K562 (cell line): ENCODE measurements at regions not wholly inside any gene's neighbourhood (a gene's known extent, or its start where the extent isn't known, plus 50 kb on each side); places are given as distances from the start of the nearest gene placed in this dataset.
A peak's percentile ranks its signal among the peaks of the same experiment; 100 is the strongest.

ENCODE experiments used
- BRD9 ChIP-seq: fragments of 450-650 bp; IDR thresholded peaks from 2 replicates; pipeline ENCODE4 v1.6.1; 2018; ENCODE audit warnings: low read depth; ENCODE audit not compliant: partially characterized antibody
- C11orf30 ChIP-seq: fragments of 450-650 bp; IDR thresholded peaks from 2 replicates; pipeline ENCODE4 v1.6.1; 2016; ENCODE audit warnings: low read depth, mild to moderate bottlenecking
- CBFA2T2 ChIP-seq: fragments of 450-650 bp; conservative IDR thresholded peaks from 2 replicates; pipeline ENCODE4 v1.6.1; 2017; ENCODE audit warnings: mild to moderate bottlenecking
- CBFA2T3 ChIP-seq: fragments of 450-650 bp; IDR thresholded peaks from 2 replicates; pipeline ENCODE4 v1.6.1; 2017
- HDAC3 ChIP-seq: fragments of 450-650 bp; IDR thresholded peaks from 2 replicates; pipeline ENCODE4 v1.6.1; 2018; ENCODE audit warnings: borderline replicate concordance, mild to moderate bottlenecking, moderate library complexity; ENCODE audit not compliant: partially characterized antibody
- MTA1 ChIP-seq: fragments of 450-650 bp; IDR thresholded peaks from 2 replicates; pipeline ENCODE4 v1.6.1; 2017; ENCODE audit warnings: borderline replicate concordance
- NEUROD1 ChIP-seq: fragments of 150-350 bp; IDR thresholded peaks from 2 replicates; pipeline ENCODE4 v1.6.1; 2014; ENCODE audit warnings: borderline replicate concordance, low read length, low read depth; ENCODE audit not compliant: partially characterized antibody
- RCOR1 ChIP-seq, 2 experiments: IDR thresholded peaks; 2 replicates each; pipeline ENCODE4 v1.6.1; 2012; ENCODE audit warnings: low read depth in 2 of 2, low read length in 2 of 2, borderline replicate concordance in 1 of 2, improper control_type of control experiment in 1 of 2
- SP1 ChIP-seq: sonication (generic); formaldehyde crosslinking; IDR thresholded peaks from 2 replicates; pipeline ENCODE4 v1.8.1; 2022; ENCODE audit warnings: mild to moderate bottlenecking, missing genetic modification reagents
- TAF1 ChIP-seq: IDR thresholded peaks from 2 replicates; pipeline ENCODE4 v1.6.1; 2011; ENCODE audit warnings: mild to moderate bottlenecking, low read length, moderate library complexity; ENCODE audit not compliant: insufficient read depth, control insufficient read depth, severe bottlenecking; ENCODE audit errors: extremely low read depth
- TF ChIP-seq, protein P1 (sequence below): fragments of 200-800 bp; sonication (Bioruptor generic); IDR thresholded peaks from 2 replicates; pipeline ENCODE4 v1.6.1; 2017; ENCODE audit warnings: missing genetic modification characterization, missing compliant biosample characterization
- TF ChIP-seq, protein P2 (sequence below), 3 experiments: fragments of 200-800 bp in 1 of 3; fragments of 250-450 bp in 1 of 3; fragments of 450-650 bp in 1 of 3; sonication (Bioruptor Pico) in 1 of 3; sonication (Bioruptor generic) in 1 of 3; formaldehyde crosslinking in 1 of 3; IDR thresholded peaks; 2 replicates each; pipeline versions ENCODE4 v1.6.1 to v1.8.0; 2016 to 2022; ENCODE audit warnings: mild to moderate bottlenecking in 2 of 3, missing genetic modification characterization in 2 of 3, missing compliant biosample characterization in 1 of 3, moderate library complexity in 1 of 3
- TF ChIP-seq, protein P3 (sequence below), 2 experiments: fragments of 450-650 bp; IDR thresholded peaks; 2 replicates each; pipeline ENCODE4 v1.6.1; 2016

DNA sequence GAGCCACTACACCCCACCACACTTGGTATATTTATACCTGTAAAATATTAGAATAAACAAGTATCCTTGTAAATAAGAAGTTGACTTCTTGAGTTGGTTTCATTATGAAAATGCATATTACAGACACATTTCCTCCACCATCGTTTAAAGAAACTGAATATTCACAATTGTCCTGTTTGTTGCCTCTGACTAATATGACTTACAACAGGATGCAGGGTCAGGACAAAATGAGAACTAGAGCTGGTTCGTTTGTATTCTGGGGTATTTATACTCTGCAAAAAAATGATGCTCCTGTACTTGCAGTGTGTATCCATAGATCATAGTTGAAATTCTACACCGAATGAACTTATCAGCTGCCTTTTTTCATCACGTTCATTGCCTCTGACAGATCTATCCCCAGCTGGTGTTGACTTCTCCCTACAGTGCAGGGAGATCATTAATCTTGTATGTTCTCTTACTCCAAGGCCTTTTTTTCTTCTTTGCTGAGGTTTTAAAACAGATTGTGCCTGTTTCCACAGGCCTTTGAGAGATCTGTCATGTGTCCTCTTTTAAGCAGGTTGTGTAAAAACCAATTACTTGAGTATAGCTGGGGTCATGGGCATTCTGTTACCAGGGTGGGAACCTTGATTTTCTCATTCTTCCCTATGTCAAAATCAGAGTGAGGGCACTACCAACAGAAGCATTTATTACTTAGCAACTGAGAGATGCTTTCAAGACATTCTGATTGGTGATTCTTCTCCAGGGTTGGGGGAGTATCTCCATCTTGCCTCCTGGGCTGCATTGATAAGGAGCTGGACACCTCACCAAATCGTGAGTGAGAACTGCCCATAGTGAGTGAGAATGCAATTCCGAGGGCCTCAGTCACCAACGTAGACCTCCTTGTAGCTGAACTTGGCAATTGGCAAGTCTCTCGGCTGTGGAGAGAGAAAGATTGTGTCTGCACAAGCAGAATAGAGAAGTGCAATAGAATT is 78.8 kb upstream of the CD83 start (continued):
- TF ChIP-seq, protein P1, sequence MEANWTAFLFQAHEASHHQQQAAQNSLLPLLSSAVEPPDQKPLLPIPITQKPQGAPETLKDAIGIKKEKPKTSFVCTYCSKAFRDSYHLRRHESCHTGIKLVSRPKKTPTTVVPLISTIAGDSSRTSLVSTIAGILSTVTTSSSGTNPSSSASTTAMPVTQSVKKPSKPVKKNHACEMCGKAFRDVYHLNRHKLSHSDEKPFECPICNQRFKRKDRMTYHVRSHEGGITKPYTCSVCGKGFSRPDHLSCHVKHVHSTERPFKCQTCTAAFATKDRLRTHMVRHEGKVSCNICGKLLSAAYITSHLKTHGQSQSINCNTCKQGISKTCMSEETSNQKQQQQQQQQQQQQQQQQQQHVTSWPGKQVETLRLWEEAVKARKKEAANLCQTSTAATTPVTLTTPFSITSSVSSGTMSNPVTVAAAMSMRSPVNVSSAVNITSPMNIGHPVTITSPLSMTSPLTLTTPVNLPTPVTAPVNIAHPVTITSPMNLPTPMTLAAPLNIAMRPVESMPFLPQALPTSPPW (CRISPR knock-in tag), result 0 out of 2 replicates have a peak, but pooled peaks have one; percentile 0
- TF ChIP-seq NEUROD1 (peak; percentile 87), RCOR1 (IDR thresholded peaks at IDR 0.05; ENCODE audit: borderline replicate concordance in 1 of 2, low read depth in 2 of 2, low read length in 2 of 2) (peak; percentile 94 to 99), SP1 (CRISPR knock-in tag) (peak; percentile 57; the same call in 1 of the 2 replicates), CBFA2T3 (peak; percentile 95), C11orf30 (peak; percentile 57; the same call in 1 of the 2 replicates), MTA1 (no peak), HDAC3 (peak; percentile 69), TAF1 (no peak), BRD9 (peak; percentile 40), CBFA2T2 (peak; percentile 87)
- TF ChIP-seq, protein P2, sequence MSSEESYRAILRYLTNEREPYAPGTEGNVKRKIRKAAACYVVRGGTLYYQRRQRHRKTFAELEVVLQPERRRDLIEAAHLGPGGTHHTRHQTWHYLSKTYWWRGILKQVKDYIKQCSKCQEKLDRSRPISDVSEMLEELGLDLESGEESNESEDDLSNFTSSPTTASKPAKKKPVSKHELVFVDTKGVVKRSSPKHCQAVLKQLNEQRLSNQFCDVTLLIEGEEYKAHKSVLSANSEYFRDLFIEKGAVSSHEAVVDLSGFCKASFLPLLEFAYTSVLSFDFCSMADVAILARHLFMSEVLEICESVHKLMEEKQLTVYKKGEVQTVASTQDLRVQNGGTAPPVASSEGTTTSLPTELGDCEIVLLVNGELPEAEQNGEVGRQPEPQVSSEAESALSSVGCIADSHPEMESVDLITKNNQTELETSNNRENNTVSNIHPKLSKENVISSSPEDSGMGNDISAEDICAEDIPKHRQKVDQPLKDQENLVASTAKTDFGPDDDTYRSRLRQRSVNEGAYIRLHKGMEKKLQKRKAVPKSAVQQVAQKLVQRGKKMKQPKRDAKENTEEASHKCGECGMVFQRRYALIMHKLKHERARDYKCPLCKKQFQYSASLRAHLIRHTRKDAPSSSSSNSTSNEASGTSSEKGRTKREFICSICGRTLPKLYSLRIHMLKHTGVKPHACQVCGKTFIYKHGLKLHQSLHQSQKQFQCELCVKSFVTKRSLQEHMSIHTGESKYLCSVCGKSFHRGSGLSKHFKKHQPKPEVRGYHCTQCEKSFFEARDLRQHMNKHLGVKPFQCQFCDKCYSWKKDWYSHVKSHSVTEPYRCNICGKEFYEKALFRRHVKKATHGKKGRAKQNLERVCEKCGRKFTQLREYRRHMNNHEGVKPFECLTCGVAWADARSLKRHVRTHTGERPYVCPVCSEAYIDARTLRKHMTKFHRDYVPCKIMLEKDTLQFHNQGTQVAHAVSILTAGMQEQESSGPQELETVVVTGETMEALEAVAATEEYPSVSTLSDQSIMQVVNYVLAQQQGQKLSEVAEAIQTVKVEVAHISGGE (CRISPR knock-in tag; IDR thresholded peaks at IDR 0.05), result peak in 1 of 3 experiments; percentile 43; a peak in 1 of 6 replicates
- TF ChIP-seq, protein P3, sequence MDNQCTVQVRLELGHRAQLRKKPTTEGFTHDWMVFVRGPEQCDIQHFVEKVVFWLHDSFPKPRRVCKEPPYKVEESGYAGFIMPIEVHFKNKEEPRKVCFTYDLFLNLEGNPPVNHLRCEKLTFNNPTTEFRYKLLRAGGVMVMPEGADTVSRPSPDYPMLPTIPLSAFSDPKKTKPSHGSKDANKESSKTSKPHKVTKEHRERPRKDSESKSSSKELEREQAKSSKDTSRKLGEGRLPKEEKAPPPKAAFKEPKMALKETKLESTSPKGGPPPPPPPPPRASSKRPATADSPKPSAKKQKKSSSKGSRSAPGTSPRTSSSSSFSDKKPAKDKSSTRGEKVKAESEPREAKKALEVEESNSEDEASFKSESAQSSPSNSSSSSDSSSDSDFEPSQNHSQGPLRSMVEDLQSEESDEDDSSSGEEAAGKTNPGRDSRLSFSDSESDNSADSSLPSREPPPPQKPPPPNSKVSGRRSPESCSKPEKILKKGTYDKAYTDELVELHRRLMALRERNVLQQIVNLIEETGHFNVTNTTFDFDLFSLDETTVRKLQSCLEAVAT (IDR thresholded peaks at IDR 0.05), result peak in 1 of 2 experiments; percentile 30; a peak in 1 of 4 replicates
